NOMO-1 treated with dmso at 0.1 percent for 144 hours (cell line): ENCODE measurements at regions not wholly inside any gene's neighbourhood (a gene's known extent, or its start where the extent isn't known, plus 50 kb on each side); places are given as distances from the start of the nearest gene placed in this dataset.

Source experiments
- DNase-seq: peaks from one replicate; lab custom pipeline; 2025; ENCODE audit not compliant: unreplicated experiment; lab: John Stamatoyannopoulos, UW

DNA sequence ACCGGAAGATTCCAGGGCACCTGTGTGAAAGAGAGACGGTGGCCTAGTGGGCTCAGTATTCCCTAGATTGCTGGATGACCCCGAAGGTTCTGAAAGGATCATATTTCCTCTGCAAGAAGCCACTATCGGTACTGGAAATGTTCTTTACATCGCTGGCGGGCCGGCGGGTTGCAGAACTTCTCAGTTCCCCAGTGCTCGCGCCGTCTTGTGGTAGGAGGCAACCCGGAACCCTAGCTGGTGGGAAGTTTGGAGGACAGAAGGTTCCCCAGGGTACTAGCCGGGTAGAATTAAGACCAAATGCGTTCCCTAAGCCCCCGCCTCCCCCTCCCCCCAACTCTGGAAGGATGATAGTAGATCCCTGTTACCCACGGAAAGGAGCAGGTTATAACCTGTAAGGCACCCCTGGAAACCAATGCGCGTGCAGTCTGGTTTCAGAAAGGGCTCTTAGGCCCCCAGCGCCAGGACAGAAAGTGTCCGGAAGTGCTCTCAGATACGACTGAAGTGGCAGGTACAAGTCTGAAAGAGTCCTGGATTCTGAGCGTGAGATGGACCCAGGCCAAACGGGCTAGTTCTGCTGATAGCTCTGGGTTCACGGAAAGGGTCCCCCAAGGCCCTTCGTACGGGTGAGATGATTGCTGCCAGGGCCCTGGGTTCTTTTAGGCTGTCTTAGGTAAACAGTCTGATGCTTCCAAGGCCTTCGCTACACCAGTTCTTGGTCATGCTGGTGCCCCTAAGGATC lies 61.7 kb upstream of the DCAF8L1 start:
- DNase-seq: no peak

DNA sequence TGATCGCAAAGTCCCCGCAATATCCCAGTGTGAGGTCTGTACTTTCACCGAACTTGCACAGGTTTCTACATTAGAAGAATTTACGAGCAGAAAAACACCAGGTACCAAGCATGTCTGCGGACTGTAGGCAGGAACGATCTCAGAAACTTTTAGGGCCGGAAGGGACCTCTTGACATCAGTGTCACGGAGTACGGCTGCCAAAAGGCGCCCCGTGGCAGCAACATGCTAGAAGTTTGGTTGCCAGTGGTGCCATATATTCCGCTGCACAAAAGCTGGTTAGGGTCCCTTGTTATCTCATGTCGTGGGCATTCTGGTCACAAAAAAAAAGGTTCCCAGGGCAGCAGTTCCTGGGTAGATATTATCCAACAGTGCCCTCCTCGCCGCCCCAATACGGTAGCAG lies 61.0 kb upstream of the DCAF8L1 start:
- DNase-seq: no peak

DNA sequence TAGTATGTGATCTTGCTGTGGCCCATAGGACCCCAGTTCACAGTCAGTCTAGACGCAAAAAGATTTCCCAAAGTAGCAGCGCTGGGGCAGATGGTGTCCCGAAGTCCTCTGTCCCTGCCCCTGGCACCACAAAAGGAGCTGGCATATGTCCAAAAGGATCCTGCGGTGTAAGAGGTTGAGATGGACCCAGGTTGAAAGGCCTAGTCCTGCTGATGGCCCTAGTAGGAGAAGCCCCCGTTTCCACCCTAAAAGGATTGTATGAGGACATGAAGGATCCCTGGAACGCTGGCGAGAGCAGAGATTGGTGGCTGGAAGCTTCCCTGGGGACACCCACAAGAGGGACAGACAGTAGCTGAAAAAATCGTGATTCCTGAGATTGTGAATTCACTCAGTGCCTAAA lies 58.0 kb upstream of the DCAF8L1 start:
- no peak for DNase-seq
